ENCODE measurements at regions not wholly inside any gene's neighbourhood (a gene's known extent, or its start where the extent isn't known, plus 50 kb on each side); places are given as distances from the start of the nearest gene placed in this dataset.

GRCh38 chr15:47390208-47390765 is 327.0 kb upstream of the SEMA6D start:
- no peak for DNase-seq (ENCODE audit: low spot score)
- no peak for FAIRE-seq

- FAIRE-seq (no peak), DNase-seq (ENCODE audit: low spot score) (no peak)
Measured at GRCh38 chr15:47394286-47394809, 323.0 kb upstream of the SEMA6D start.

DNA sequence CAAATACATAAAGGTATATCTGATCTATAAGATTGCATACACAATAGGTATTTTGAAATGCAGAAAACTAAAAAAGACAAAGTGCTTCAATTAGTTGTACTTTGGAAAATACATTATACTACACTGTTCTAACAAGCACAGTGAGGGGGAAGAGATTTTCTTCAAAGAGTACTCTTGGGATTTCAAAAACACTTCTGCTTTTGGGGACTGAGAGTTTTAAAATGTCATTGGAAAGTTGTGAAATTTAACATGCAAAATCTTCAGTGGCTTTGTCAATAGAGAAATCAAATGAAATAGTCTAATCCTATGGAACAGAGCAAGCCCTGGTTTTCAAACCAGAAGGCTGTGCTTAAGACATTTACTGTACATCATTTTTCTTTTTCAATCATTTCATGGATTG is 322.2 kb upstream of the SEMA6D start:
- FAIRE-seq = no peak
- no peak for DNase-seq (ENCODE audit: low spot score)

DNA sequence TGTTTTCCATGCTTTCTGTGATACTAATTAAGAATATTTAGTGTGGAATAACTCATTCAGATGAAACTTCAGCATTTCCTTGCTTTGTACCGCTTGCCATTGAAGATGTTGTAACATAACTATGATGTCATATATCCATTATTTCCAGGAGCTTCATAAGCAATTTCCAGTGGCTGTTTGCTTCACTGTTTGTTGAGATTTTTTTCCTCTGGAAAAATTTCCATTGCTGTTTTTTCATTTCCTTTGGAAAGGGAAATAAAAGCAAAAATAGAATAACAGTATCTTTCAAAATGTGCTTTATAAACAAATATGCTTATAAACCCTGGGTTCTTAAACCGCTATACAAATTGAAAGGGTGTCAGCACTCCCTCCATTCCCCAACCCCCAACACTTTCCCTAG is 319.6 kb upstream of the SEMA6D start:
- DNase-seq (ENCODE audit: low spot score) (no peak), FAIRE-seq (no peak)

GRCh38 chr15:47398132-47398531 is 319.2 kb upstream of the SEMA6D start:
- FAIRE-seq = no peak

DNA sequence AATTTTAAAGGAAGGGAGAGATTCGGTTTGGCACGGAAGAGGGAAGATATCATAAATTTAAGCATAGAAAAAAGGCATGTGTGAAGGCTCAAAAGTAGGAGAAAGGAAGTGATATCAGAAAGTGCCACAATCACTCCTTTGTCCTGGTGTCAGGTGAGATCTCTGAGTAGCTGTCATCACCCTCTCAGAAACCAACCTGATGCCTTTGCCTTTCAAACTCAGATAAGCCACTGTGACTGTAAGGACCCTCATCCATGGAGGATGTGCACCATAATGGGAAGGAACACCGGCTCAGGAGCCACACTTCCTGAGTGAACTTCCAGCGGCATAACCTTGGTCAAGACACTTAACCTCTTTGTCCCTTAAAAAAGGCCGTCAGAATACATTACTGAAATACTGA is 318.7 kb upstream of the SEMA6D start:
- FAIRE-seq (no peak), DNase-seq (ENCODE audit: low spot score) (no peak)

More at GRCh38 chr15:47398132-47398531, 319.2 kb upstream of the SEMA6D start:
- DNase-seq (ENCODE audit: low spot score) = no peak

GRCh38 chr15:47399100-47399499 is 318.2 kb upstream of the SEMA6D start:
- FAIRE-seq = no peak
- no peak for DNase-seq (ENCODE audit: low spot score)

DNA sequence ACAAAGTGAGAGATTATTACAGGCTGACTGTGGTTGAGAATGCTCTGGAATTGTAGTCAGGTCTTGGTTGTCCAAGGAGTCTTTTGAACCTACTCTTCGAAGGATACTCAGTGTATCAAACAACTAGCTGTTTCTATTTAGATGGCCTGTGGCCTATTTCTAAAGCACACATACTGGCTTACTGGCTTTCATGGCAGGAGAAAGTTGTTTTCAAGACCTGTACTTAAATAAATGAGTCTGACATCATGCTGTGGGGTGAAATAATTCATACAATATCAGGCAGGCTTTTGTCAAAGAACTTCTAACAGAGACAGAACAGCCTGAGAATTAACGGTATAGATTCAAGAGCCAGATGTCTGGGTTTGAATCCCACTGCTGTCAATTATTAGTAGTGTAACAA is 316.7 kb upstream of the SEMA6D start:
- no peak for FAIRE-seq
- no peak for DNase-seq (ENCODE audit: low spot score)

DNA sequence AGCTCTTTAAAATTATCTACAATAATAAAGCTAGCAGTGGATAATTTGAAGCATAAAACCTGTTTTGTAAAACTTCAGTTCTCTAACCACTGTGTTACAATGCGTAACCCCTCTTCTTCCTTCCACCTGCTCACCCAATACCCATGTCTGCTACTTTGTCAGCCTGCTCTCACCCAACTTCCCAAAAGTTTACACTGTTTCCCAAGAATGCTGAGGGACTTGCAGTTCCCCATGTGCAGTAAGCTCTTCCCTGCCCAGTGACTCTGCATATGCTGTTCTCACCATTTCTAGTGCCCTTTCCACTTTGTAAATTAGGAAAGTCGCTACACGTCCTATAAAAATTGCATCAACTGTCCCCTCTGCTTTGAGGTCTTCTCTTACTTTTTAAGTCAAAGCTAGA is 315.9 kb upstream of the SEMA6D start:
- DNase-seq (ENCODE audit: low spot score) (no peak), FAIRE-seq (no peak)

DNA sequence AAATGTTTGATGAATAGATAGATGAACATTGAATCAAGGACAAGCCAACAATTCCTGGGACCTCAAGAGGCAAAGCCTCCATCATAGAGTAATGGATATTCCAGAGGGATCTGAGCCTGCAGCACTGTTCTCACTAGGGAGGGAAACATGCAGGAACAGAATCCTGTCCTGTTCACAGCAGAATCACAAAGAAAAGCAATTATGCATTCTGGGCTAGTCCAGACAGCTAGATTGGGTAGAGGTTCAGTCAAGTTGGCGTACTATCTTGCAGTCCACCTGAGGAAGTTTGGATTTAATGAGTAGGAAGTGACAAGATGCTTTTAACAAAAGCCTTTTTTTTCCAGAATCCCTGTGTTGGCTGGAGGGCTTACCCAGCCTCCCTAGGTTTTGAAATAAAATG is 314.5 kb upstream of the SEMA6D start:
- DNase-seq (ENCODE audit: low spot score) (no peak), FAIRE-seq (no peak)

- no peak for FAIRE-seq
- DNase-seq (ENCODE audit: low spot score) = no peak
Measured at GRCh38 chr15:47404877-47405276, 312.4 kb upstream of the SEMA6D start.

GRCh38 chr15:47405365-47406162 is 311.7 kb upstream of the SEMA6D start:
- DNase-seq (ENCODE audit: low spot score) = no peak
- no peak for FAIRE-seq

DNA sequence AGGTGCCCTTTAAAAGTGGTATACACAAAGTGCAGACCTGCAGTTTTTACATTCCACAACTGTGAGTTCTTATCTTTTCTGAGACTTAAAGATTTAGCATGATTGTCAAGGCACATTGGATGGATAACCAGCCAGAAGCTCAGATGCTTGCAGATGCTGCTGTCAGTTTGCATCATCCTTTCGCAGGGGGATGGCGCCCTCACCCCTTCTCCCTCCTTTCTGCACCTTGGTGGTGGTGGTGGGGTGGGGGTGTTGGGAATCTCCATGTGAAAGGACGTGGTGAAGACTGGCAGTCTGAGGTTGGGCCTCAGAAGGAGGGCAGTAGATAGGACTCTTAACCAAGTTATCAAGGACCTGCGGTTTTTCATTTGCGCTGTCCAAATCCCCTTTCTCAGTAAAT is 309.6 kb upstream of the SEMA6D start:
- FAIRE-seq = no peak

GRCh38 chr15:47409038-47409437 is 308.3 kb upstream of the SEMA6D start:
- FAIRE-seq (no peak), DNase-seq (ENCODE audit: low spot score) (no peak)

More for the DNA sequence above, 309.6 kb upstream of the SEMA6D start:
- no peak for DNase-seq (ENCODE audit: low spot score)

- no peak for FAIRE-seq
Measured at GRCh38 chr15:47409600-47409999, 307.7 kb upstream of the SEMA6D start.

DNA sequence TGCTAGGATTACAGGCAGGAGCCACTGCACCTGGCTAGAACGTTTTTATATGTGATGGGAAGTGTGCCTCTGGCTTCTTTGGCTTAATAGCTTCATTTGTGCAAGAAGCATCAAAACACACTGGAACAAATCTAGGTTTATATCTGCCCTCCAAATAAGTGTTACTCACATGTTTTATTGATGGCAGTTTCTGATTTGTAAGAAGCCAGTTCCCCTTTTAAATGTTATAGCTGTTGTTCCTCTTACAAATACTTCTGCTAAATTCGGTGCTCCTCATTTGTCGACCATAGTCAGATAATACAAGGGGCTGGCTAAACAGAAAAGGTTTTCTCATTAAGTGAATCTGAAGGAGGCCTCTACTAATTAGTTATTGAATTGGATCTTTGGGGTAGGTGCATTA is 307.1 kb upstream of the SEMA6D start:
- no peak for DNase-seq (ENCODE audit: low spot score)
- no peak for FAIRE-seq

More at GRCh38 chr15:47409600-47409999, 307.7 kb upstream of the SEMA6D start:
- DNase-seq (ENCODE audit: low spot score) = no peak

GRCh38 chr15:47411733-47412132 is 305.6 kb upstream of the SEMA6D start:
- DNase-seq (ENCODE audit: low spot score) (no peak), FAIRE-seq (no peak)

- DNase-seq (ENCODE audit: low spot score) (no peak), FAIRE-seq (no peak)
Measured at GRCh38 chr15:47412136-47412535, 305.2 kb upstream of the SEMA6D start.

DNA sequence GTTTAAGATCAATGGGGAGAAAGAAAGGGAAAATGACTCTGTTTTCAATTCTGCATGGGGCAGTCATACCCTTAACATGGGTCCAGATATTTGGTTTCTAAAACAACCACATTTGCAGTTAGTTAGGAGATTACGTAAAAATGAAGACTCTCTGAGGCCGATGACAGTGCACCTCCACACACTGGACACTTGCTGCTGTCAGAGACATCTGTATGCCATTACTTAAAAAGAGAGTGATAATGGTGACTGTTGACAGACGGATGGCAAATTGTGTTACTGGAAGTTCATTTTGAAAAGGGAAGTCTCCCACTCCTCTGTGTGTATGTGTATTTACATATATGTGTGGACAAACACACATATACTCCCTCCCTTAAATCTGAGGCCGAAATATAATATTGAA is 304.5 kb upstream of the SEMA6D start:
- DNase-seq (ENCODE audit: low spot score) (no peak), FAIRE-seq (no peak)

DNA sequence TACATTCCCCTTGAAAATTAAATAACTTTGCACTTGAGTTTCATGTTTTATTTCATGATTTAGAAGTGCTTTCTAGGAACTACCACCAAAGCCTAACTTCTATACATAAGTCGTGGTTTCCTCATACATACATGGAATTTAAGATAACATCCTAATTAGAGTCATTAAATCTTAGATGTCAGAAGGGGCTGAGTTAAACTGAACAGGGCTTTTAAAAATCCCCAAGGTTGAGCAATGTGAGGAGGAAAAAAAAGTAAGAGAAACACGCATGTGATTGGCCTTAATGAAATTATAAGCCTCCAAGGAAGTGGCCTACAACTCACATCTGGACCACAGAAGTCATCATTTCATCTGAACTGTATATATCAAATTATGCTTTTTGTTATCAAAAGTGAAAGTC is 303.1 kb upstream of the SEMA6D start:
- DNase-seq (ENCODE audit: low spot score) (no peak), FAIRE-seq (no peak)

DNA sequence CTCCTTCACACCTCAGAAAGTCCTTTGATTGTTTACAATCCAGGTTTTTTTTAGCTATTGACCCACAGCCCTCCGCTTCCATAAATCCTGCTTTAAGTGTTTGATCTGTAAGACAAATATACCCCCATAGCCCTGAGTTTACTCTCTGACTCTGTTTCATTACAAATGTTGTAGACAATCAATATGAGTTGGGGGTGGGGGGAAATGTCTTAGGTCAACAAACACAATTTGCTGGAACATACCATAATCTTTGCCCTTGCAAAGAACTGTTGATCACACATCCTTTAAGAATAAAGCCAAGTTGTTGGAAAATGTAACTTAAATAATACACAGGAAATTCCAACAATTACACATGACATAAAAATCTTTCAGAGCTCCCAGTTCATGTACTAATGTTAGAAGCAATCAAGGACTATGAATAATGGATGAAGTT is 301.8 kb upstream of the SEMA6D start:
- FAIRE-seq = no peak
- no peak for DNase-seq (ENCODE audit: low spot score)

DNA sequence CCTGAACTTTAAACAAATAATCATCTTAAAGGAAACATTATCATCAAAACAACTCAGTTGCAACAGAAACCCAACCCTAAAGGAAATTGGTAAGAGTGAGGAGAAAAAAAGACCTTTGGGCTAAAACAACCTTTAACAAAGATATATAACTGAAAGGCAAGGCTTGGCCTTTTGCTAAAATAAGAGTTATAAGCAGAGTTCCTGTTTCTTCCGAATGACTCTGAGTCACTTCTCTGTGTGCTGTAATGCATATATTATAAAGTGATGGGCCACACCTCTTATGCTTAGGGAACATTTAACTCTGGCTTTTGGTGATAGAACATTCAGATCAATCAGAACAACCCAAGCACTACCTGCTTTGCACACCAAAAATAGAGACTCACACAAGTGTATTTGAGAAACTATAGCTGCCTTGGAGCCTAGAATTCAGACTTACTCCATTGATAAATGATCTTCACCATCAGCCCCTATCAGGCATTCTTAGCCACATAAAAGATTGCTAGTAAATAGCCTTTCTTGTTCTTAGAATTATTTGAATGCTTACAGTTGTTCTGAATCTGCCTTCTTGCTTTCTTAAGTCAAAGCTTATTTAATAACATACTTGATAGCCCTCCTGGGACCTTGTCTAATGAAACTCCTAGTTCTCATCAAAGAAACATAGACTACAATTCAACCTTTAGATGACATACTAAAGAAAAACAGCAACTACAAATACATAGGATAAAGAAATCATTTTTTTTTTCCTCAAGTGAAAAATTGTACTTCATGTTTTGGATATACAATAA is 294.2 kb upstream of the SEMA6D start:
- no peak for FAIRE-seq
- no peak for DNase-seq (ENCODE audit: low spot score)
